Stimulated activated CD8-positive, alpha-beta memory T cell treated with anti-CD3 and anti-CD28 coated beads, Interleukin-7, amount 100 ng/mL, for 48 hours (primary cell): ENCODE measurements at regions not wholly inside any gene's neighbourhood (a gene's known extent, or its start where the extent isn't known, plus 50 kb on each side); places are given as distances from the start of the nearest gene placed in this dataset.

Experiments used
- DNase-seq, 2 donors: peaks; one replicate each; pipeline ENCODE4 v3.0.0-alpha.2; 2020; ENCODE audit warnings: low read depth in 1 of 2; ENCODE audit errors: extremely low read depth in 1 of 2

GRCh38 chr3:41076399-41076798 lies 122.9 kb upstream of the CTNNB1 start:
- no peak for DNase-seq

- DNase-seq: no peak
These were observed 119.2 kb upstream of the CTNNB1 start for GRCh38 chr3:41080141-41080540.

GRCh38 chr3:41088882-41089281 lies 110.4 kb upstream of the CTNNB1 start:
- DNase-seq: no peak

DNA sequence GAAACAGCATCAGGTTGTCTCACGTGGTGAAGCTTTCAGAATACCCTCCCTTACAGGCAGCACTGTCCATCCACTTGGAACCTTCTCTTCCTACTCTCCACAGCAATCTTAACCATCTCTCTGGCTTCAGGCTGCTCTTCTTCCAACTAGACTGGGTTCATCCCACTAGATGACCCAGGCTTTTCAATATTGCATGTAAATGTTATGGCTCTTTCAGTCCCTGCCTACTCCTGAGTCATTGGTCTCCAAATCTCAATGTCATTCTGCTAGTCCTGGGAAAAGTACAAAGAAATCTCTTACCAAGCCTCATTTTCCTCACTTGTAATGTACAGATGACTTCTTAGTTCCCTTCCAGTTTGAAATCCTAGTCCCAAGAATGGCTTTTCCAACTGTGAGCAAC lies 109.7 kb upstream of the CTNNB1 start:
- no peak for DNase-seq

- no peak for DNase-seq
These were observed 106.5 kb upstream of the CTNNB1 start for GRCh38 chr3:41092844-41093243.

DNA sequence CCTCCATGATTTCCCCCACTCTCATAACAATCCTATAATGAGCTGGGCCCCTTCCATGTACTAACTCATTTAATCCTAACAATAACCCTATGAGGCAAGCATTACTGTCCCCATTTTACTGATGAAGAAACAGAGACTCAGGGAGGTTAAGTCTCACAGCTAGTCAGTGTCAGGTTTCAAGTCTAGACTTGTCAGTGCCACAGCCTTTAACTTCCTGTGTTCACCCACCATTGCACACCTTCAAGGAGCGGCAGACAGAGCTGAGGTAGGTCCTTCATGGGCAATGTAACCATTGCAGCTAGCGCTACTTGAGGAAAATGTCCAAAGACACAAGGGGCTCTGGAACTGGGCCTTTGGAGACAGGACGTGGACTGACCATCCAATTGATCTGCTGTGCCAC lies 105.8 kb upstream of the CTNNB1 start:
- DNase-seq: no peak

- no peak for DNase-seq
These were observed 105.0 kb upstream of the CTNNB1 start for GRCh38 chr3:41094351-41094750.

GRCh38 chr3:41095702-41096101 lies 103.6 kb upstream of the CTNNB1 start:
- DNase-seq: no peak

- no peak for DNase-seq
These were observed 101.3 kb upstream of the CTNNB1 start for GRCh38 chr3:41097896-41098496.

DNA sequence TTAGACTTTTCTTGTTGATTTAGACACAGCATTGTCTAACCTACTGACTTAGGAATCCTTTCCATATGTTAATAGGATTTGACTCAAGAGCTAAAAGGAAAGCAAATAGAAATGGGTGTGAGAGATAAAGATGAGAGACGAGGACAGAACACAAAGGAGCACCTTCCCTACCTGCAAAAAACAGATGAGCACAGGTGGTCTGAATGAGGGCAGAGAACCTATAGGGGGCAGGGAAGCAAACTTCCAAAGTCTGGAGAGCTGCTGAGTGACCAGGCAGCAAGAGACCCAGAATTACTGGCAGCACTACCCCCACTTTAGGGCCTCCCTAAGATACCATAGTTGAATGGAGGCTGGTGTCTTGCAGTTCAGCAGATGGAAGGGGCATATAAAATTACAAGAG lies 98.1 kb upstream of the CTNNB1 start:
- DNase-seq: no peak

GRCh38 chr3:41102053-41102556 lies 97.2 kb upstream of the CTNNB1 start:
- no peak for DNase-seq

DNA sequence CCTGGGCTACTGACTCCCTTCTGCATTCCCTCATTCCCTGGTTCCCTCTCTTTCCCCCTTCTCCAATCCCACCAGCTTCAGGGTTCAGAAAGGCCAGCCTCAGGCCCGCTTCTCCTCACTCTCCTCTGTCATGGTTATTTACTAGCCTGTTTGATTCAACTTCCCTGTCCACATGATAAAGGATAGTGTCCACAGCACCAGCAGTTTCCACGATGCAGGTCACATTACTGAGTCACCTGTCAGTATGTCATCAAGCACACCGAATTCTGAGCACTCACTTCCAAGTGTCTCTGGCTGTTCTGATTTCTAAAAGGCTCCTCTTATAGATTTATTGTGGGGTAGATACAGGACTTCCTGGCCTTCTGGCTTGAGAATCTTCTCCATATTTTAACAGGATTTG lies 96.6 kb upstream of the CTNNB1 start:
- no peak for DNase-seq

DNA sequence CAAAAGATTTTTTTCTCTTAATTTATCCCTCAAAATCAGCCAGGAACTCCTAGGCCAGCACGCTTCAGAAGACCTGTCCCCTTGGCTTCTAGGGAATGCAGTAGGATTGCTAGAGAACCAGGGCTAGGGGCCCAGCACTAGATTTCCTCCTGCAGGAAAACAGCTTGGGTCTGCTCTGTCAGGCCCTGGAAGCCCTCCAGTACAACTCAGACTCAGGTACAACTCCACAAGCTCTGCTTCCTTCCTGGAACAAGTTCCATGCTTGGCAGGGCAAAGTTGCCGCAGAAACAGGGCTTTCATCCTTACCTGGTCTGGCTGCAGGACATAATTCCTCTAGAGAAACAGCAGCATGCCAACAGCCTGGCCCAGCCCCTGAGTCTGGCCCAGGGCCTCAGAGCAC lies 96.1 kb upstream of the CTNNB1 start:
- no peak for DNase-seq

GRCh38 chr3:41104147-41104546 lies 95.2 kb upstream of the CTNNB1 start:
- DNase-seq: no peak

GRCh38 chr3:41106691-41107090 lies 92.6 kb upstream of the CTNNB1 start:
- no peak for DNase-seq

DNA sequence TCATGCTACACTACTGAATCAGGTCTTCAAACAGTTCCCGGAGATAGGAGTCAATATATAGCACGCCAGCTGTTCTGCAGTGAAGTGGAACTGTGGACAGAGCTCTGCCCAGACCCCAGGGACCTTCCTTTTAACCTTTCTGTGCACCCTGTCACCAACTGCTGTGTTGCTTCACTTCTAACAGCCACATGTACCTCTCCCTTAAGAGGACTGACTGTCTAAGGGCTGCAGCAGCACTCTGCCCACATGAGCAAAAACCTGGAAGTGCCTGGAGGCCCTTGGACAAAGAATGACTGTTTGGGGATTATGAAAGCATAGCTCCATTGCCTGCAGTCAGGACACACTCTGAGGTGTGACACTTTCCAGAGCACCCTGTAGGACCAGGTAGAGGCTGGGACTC lies 88.3 kb upstream of the CTNNB1 start:
- DNase-seq: no peak

DNA sequence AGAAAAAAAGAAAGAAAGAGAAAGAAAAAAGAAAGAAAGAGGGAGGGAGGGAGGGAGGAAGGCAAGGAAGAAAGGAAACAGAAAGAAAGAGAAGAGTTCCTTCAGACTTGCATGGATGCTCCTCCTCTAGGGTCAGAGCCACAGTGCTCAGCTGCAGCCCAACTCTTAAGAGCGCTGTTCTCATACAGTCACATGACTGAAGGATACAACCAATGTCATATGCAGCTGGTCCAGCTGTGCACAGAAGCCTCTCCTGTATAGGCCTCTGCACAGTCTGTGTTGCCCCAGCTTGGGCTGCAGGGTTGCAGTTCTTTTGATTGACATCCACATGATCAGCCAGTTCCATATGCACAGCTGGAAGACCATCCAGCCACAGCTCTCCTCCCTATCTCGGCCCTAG lies 86.8 kb upstream of the CTNNB1 start:
- DNase-seq: no peak

DNA sequence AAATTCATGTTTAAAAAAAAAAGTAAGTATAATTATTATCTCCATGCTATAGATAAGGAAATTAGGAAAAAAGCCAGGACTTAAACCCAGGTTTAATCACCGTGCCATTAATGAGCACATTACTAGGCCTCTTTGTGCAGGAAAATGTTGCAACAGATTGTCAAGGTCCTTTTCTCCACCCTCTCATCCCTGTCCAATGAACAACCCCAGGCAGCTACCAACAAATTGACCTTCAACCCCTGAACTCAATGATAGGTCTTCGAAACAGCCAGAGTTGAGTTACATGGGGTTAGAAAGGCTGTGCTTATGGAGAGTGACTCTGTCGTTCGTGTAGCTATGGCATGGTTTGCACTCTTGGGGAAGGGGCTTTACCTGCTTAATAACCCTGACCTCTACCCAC lies 84.2 kb upstream of the CTNNB1 start:
- no peak for DNase-seq

GRCh38 chr3:41116851-41117250 lies 82.5 kb upstream of the CTNNB1 start:
- no peak for DNase-seq

GRCh38 chr3:41117398-41117870 lies 81.9 kb upstream of the CTNNB1 start:
- DNase-seq: peak; percentile 59 to 82

GRCh38 chr3:41118461-41119390 lies 80.6 kb upstream of the CTNNB1 start:
- DNase-seq: no peak

GRCh38 chr3:41120460-41120859 lies 78.8 kb upstream of the CTNNB1 start:
- DNase-seq: no peak
